SH-SY5Y (cell line): ENCODE measurements at regions not wholly inside any gene's neighbourhood (a gene's known extent, or its start where the extent isn't known, plus 50 kb on each side); places are given as distances from the start of the nearest gene placed in this dataset.

Source experiments
- GATA2 ChIP-seq: IDR thresholded peaks from 2 replicates; pipeline ENCODE4 v1.6.1; 2011; ENCODE audit warnings: mild to moderate bottlenecking, low read depth, low read length
- GATA3 ChIP-seq: IDR thresholded peaks from 2 replicates; pipeline ENCODE4 v1.6.1; 2011; ENCODE audit warnings: low read depth, mild to moderate bottlenecking, low read length, moderate library complexity

- TF ChIP-seq GATA2 = no peak
- TF ChIP-seq GATA3 = no peak
Observed at GRCh38 chr6:26304797-26305640, 60.0 kb upstream of the BTN3A2 start.
